Transverse colon (tissue), 3 donors: ENCODE measurements at regions not wholly inside any gene's neighbourhood (a gene's known extent, or its start where the extent isn't known, plus 50 kb on each side); places are given as distances from the start of the nearest gene placed in this dataset.

ENCODE experiments used
- EP300 ChIP-seq: sonication (generic); formaldehyde crosslinking; IDR thresholded peaks from one replicate; pipeline ENCODE4 v1.6.1; 2017; ENCODE audit warnings: antibody characterized with exemption, low read depth
- POLR2A ChIP-seq: fragments of 450-650 bp; IDR thresholded peaks from one replicate; pipeline ENCODE4 v1.6.1; 2016; ENCODE audit warnings: antibody characterized with exemption, mild to moderate bottlenecking, moderate library complexity
- TF ChIP-seq, protein P1 (sequence below), 5 experiments: fragments of 200-600 bp in 3 of 5; fragments of 450-650 bp in 2 of 5; sonication (generic) in 3 of 5; IDR thresholded peaks; 1 replicate in 2 of 5; 2 replicates in 3 of 5; pipeline ENCODE4 v1.5.1; 2016 to 2017; ENCODE audit warnings: antibody characterized with exemption in 5 of 5, inconsistent platforms in 3 of 5, mild to moderate bottlenecking in 2 of 5, moderate library complexity in 1 of 5

DNA sequence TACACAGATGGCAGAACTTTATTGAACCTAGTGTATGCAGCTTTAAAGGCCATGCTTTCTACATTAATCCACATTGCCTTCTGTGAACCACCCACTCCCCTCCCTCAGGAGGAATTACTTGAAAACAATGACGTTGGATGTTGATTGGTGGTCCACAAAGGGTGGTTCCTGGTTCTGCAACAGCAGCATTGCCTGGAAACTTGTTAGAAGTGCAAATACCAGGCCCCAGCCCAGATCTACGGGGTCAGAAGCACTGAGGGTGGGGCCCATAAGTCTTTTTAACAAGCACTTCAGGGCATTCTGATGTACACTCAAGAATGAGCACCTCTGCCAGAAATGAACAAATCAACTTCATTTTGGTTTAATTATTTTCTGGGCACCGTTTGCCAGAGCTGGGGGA, 91.0 kb downstream of the ISX start:
- TF ChIP-seq EP300, result no peak
- TF ChIP-seq, protein P1, sequence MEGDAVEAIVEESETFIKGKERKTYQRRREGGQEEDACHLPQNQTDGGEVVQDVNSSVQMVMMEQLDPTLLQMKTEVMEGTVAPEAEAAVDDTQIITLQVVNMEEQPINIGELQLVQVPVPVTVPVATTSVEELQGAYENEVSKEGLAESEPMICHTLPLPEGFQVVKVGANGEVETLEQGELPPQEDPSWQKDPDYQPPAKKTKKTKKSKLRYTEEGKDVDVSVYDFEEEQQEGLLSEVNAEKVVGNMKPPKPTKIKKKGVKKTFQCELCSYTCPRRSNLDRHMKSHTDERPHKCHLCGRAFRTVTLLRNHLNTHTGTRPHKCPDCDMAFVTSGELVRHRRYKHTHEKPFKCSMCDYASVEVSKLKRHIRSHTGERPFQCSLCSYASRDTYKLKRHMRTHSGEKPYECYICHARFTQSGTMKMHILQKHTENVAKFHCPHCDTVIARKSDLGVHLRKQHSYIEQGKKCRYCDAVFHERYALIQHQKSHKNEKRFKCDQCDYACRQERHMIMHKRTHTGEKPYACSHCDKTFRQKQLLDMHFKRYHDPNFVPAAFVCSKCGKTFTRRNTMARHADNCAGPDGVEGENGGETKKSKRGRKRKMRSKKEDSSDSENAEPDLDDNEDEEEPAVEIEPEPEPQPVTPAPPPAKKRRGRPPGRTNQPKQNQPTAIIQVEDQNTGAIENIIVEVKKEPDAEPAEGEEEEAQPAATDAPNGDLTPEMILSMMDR (IDR thresholded peaks at IDR 0.05), result no peak
- TF ChIP-seq POLR2A, result no peak
